Osteocyte (in vitro differentiated cells): ENCODE measurements at regions not wholly inside any gene's neighbourhood (a gene's known extent, or its start where the extent isn't known, plus 50 kb on each side); places are given as distances from the start of the nearest gene placed in this dataset.
A peak's percentile ranks its signal among the peaks of the same experiment; 100 is the strongest.

ENCODE experiments used
- DNase-seq: peaks from one replicate; pipeline ENCODE4 v3.0.0; 2021; ENCODE audit warnings: mixed read lengths; ENCODE audit not compliant: unreplicated experiment; ENCODE audit errors: extremely low spot score
- H3K27ac Mint-ChIP-seq: one replicate; pipeline ENCODE4 v1.8.0; 2021; ENCODE audit warnings: mild to moderate bottlenecking, mixed read lengths; ENCODE audit not compliant: unreplicated experiment
- H3K27me3 Mint-ChIP-seq: one replicate; pipeline ENCODE4 v1.8.0; 2021; ENCODE audit warnings: mixed read lengths; ENCODE audit not compliant: unreplicated experiment
- H3K36me3 Mint-ChIP-seq: one replicate; pipeline ENCODE4 v1.8.0; 2021; ENCODE audit warnings: mixed read lengths; ENCODE audit not compliant: unreplicated experiment
- H3K4me1 Mint-ChIP-seq: one replicate; pipeline ENCODE4 v1.8.0; 2021; ENCODE audit warnings: mixed read lengths; ENCODE audit not compliant: unreplicated experiment
- H3K4me3 Mint-ChIP-seq: one replicate; pipeline ENCODE4 v1.8.0; 2021; ENCODE audit warnings: mild to moderate bottlenecking, moderate library complexity, mixed read lengths; ENCODE audit not compliant: unreplicated experiment
- H3K9me3 Mint-ChIP-seq: one replicate; pipeline ENCODE4 v1.8.0; 2021; ENCODE audit warnings: mixed read lengths; ENCODE audit not compliant: unreplicated experiment
- TF ChIP-seq, protein P1 (sequence below): fragments of 200-600 bp; sonication (generic); IDR thresholded peaks from 2 replicates; pipeline ENCODE4 v1.5.0; 2021; ENCODE audit warnings: antibody characterized with exemption, mild to moderate bottlenecking, moderate library complexity

- no peaks in the 10 kb centered on the region for H3K9me3 Mint-ChIP-seq
- no peak overlapping the region for H3K4me3 Mint-ChIP-seq
- peaks cover 6% of the 10 kb centered on the region for H3K27me3 Mint-ChIP-seq
- peaks cover 5% of the 10 kb centered on the region for H3K4me1 Mint-ChIP-seq
- no peak for DNase-seq
- TF ChIP-seq, protein P1, sequence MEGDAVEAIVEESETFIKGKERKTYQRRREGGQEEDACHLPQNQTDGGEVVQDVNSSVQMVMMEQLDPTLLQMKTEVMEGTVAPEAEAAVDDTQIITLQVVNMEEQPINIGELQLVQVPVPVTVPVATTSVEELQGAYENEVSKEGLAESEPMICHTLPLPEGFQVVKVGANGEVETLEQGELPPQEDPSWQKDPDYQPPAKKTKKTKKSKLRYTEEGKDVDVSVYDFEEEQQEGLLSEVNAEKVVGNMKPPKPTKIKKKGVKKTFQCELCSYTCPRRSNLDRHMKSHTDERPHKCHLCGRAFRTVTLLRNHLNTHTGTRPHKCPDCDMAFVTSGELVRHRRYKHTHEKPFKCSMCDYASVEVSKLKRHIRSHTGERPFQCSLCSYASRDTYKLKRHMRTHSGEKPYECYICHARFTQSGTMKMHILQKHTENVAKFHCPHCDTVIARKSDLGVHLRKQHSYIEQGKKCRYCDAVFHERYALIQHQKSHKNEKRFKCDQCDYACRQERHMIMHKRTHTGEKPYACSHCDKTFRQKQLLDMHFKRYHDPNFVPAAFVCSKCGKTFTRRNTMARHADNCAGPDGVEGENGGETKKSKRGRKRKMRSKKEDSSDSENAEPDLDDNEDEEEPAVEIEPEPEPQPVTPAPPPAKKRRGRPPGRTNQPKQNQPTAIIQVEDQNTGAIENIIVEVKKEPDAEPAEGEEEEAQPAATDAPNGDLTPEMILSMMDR, result no peak
- no peaks in the 10 kb centered on the region for H3K36me3 Mint-ChIP-seq
- no peak overlapping the region for H3K27ac Mint-ChIP-seq
Observed at GRCh38 chrX:39682778-39683177, 415.0 kb downstream of the BCOR start.

- TF ChIP-seq, protein P1, result no peak
- H3K4me1 Mint-ChIP-seq, result peaks cover 6% of the 10 kb centered on the region
- H3K36me3 Mint-ChIP-seq, result no peaks in the 10 kb centered on the region
- H3K4me3 Mint-ChIP-seq, result no peak overlapping the region
- H3K9me3 Mint-ChIP-seq, result no peaks in the 10 kb centered on the region
- H3K27me3 Mint-ChIP-seq, result peaks cover 13% of the 10 kb centered on the region
- no peak overlapping the region for H3K27ac Mint-ChIP-seq
- DNase-seq, result no peak
Observed at GRCh38 chrX:39688219-39688575, 409.6 kb downstream of the BCOR start.

GRCh38 chrX:39688576-39689375 is 409.0 kb downstream of the BCOR start:
- TF ChIP-seq, protein P1, result no peak
- no peak for DNase-seq
- Mint-ChIP-seq H3K4me3 (peak overlapping the region; percentile 44), H3K27me3 (peaks cover 13% of the 10 kb centered on the region), H3K36me3 (no peaks in the 10 kb centered on the region), H3K9me3 (no peaks in the 10 kb centered on the region), H3K27ac (no peak overlapping the region), H3K4me1 (peaks cover 6% of the 10 kb centered on the region)

DNA sequence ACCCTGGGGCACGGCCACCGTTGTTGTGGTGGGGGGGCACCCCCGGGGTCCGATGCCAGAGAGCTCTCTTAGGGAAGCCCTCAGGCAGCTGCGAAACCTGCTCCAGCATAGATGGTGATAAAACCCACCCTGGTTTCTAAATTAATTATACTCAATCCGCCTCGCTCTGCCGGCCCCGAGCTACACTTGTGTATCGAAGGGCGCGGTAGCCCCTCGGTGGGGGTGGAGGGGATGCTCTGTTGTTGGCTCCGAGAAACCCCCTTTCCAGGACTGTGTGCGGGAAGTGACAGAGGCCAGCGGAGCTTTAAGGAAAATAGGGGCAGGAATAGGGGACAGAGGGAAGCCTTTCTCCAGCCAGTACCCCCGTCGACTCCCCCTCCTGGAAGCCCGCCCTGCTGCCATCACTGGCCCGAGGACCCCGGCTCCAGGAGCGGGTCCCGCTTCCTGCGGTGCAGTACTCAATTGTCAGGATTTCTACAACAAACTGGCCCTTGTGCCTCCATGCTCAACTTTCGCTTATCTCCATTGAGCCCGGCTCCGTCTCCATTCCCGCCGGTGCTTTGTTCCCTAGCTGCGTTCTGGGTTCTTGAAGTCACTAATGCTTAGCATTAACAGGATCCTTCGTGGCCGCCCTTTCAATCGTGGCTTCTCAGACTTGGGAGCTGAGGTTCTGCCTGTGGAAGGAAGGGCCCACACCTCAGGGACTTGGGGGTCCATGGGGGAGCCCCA is 408.2 kb downstream of the BCOR start:
- H3K4me1 Mint-ChIP-seq, result peaks cover 6% of the 10 kb centered on the region
- peaks cover 15% of the 10 kb centered on the region for H3K27me3 Mint-ChIP-seq
- no peak for DNase-seq
- TF ChIP-seq, protein P1, result no peak
- H3K4me3 Mint-ChIP-seq, result peak overlapping the region; percentile 44
- no peaks in the 10 kb centered on the region for H3K36me3 Mint-ChIP-seq
- H3K9me3 Mint-ChIP-seq, result no peaks in the 10 kb centered on the region
- H3K27ac Mint-ChIP-seq, result no peak overlapping the region
